Memory B cell (primary cell): ENCODE measurements at regions not wholly inside any gene's neighbourhood (a gene's known extent, or its start where the extent isn't known, plus 50 kb on each side); places are given as distances from the start of the nearest gene placed in this dataset.
"Not testable (repeated sequence)": the region's sequence is repeated elsewhere in the genome, so short reads cannot be mapped to it uniquely, and the experiment has no call there.

Experiments used
- ATAC-seq: fragments of 150-1000 bp; cut with Tn5 transposase; 2 replicates; pipeline ENCODE4 v1.10.0; 2021; ENCODE audit warnings: low read depth, mild to moderate bottlenecking, moderate library complexity
- DNase-seq, 2 donors: peaks; one replicate each; pipeline ENCODE4 v3.0.0; 2022; ENCODE audit warnings: low spot score in 2 of 2
- H3K27ac Mint-ChIP-seq: one replicate; pipeline ENCODE4 v1.8.0; 2022; ENCODE audit warnings: mild to moderate bottlenecking, moderate library complexity, mixed read lengths
- H3K27me3 Mint-ChIP-seq: one replicate; pipeline ENCODE4 v1.8.0; 2022; ENCODE audit warnings: mixed read lengths
- H3K36me3 Mint-ChIP-seq: one replicate; pipeline ENCODE4 v1.8.0; 2022; ENCODE audit warnings: mild to moderate bottlenecking, mixed read lengths
- H3K4me1 Mint-ChIP-seq: one replicate; pipeline ENCODE4 v1.8.0; 2022; ENCODE audit warnings: mixed read lengths
- H3K4me3 Mint-ChIP-seq: one replicate; pipeline ENCODE4 v1.8.0; 2022; ENCODE audit warnings: mild to moderate bottlenecking, moderate library complexity, mixed read lengths
- H3K9me3 Mint-ChIP-seq: one replicate; pipeline ENCODE4 v1.8.0; 2022; ENCODE audit warnings: mixed read lengths

DNA sequence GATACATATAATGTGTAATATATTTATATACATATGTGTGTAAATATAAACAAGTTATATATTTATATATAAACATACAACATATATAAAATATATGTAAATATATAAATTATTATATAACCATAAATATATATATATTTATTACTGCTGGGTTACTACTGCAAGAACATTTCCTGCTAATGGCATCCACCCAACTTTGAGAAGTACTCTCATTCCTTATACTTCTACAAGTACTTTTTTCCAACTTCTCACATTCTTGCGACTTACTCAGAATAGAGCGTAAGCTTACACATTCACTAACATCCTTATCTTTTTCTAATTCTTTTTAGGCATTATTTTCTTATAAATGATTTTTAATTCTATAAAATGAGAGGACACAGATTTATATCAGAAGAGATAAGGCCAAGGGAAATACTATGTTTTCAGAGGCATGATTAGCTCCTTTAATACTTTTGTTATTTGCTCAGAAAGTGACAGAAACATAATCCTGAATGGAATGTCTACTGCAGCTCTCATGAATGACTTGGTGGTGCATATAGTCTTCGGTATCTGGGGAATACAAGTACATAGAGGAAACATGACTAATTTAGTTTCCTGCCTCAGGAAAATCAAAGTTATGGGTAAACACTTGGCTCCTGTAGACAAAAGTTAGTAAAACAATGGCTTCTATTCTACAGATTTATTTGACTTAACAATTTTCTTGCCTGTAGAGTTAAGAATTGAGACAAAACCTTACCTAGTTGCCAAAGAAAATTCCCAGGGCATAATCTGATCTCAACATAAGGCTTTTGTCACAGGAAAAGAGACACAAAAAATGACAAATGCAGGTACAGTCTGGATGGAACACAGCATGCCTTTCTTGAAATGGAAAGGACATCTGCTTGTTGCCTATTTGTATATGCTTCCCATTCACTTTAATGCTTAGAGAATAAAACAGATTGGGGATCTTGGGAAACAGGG is 453.9 kb downstream of the SQOR start:
- no peaks in the 10 kb centered on the region for H3K36me3 Mint-ChIP-seq
- DNase-seq (no peak), ATAC-seq (no peak)
- H3K27me3 Mint-ChIP-seq, result no peaks in the 10 kb centered on the region
- H3K9me3 Mint-ChIP-seq, result peaks cover 3% of the 10 kb centered on the region
- no peak overlapping the region for H3K27ac Mint-ChIP-seq
- H3K4me1 Mint-ChIP-seq, result no peaks in the 10 kb centered on the region
- H3K4me3 Mint-ChIP-seq, result no peak overlapping the region

GRCh38 chr15:46089467-46089935 is 454.7 kb downstream of the SQOR start:
- no peak overlapping the region for H3K27ac Mint-ChIP-seq
- no peaks in the 10 kb centered on the region for H3K36me3 Mint-ChIP-seq
- H3K4me1 Mint-ChIP-seq, result no peaks in the 10 kb centered on the region
- no peaks in the 10 kb centered on the region for H3K27me3 Mint-ChIP-seq
- no peak for ATAC-seq
- no peak for DNase-seq
- H3K4me3 Mint-ChIP-seq, result no peak overlapping the region
- peaks cover 3% of the 10 kb centered on the region for H3K9me3 Mint-ChIP-seq

- H3K4me1 Mint-ChIP-seq, result no peaks in the 10 kb centered on the region
- no peaks in the 10 kb centered on the region for H3K27me3 Mint-ChIP-seq
- H3K9me3 Mint-ChIP-seq, result peaks cover 3% of the 10 kb centered on the region
- no peaks in the 10 kb centered on the region for H3K36me3 Mint-ChIP-seq
- ATAC-seq, result no peak
- no peak overlapping the region for H3K27ac Mint-ChIP-seq
- H3K4me3 Mint-ChIP-seq, result no peak overlapping the region
- no peak for DNase-seq
Measured at GRCh38 chr15:46091860-46092450, 457.1 kb downstream of the SQOR start.

- not testable (repeated sequence) for H3K4me3 Mint-ChIP-seq, H3K27ac Mint-ChIP-seq, H3K36me3 Mint-ChIP-seq, H3K27me3 Mint-ChIP-seq, H3K9me3 Mint-ChIP-seq, ATAC-seq, H3K4me1 Mint-ChIP-seq, DNase-seq
Measured at GRCh38 chr15:46098006-46098405, 463.2 kb downstream of the SQOR start.

DNA sequence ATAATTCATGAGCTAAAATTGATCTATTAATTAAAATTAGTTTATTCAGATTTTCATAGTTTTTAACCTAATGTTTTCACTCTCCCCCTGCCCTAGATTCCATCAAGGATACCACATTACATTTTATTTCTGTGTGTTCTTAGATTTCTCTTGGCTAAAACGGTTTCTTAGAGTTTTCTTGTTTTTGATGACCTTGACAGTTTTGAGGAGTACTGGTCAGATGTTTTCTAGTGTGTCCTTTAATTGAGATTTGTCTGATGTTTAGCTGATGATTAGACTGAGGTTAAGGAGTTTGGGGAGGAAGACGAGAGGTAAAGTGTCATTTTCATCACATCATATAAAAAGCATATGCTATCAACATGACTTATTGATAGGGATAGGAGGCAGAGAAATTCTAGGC is 475.9 kb downstream of the SQOR start:
- Mint-ChIP-seq H3K4me1 (no peaks in the 10 kb centered on the region), H3K4me3 (no peak overlapping the region), H3K9me3 (peaks cover 2% of the 10 kb centered on the region), H3K36me3 (no peaks in the 10 kb centered on the region), H3K27ac (no peak overlapping the region), H3K27me3 (no peaks in the 10 kb centered on the region)
- no peak for ATAC-seq
- DNase-seq, result no peak

- peaks cover 2% of the 10 kb centered on the region for H3K9me3 Mint-ChIP-seq
- no peaks in the 10 kb centered on the region for H3K36me3 Mint-ChIP-seq
- H3K4me1 Mint-ChIP-seq, result no peaks in the 10 kb centered on the region
- no peak overlapping the region for H3K4me3 Mint-ChIP-seq
- no peak overlapping the region for H3K27ac Mint-ChIP-seq
- no peak for DNase-seq
- no peaks in the 10 kb centered on the region for H3K27me3 Mint-ChIP-seq
- no peak for ATAC-seq
Measured at GRCh38 chr15:46111730-46112129, 476.9 kb downstream of the SQOR start.

DNA sequence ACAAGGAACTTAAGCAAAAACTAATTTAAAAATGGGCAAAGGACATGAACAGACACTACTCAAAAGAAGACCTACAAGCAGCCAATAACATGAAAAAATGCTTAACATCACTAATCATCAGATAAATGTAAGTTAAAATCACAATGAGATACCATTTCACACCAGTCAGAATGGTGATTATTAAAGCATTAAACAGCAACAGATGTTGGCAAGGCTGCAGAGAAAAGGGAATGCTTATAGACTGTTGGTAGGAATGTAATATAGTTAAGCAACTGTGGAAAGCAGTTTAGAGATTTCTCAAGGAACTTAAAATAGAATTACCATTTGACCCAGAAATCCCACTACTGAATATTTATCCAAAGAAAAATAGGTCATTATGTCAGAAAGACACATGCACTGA is 482.2 kb downstream of the SQOR start:
- no peak for ATAC-seq
- no peak for DNase-seq
- Mint-ChIP-seq H3K9me3 (no peaks in the 10 kb centered on the region), H3K4me1 (no peaks in the 10 kb centered on the region), H3K36me3 (no peaks in the 10 kb centered on the region), H3K27me3 (no peaks in the 10 kb centered on the region), H3K27ac (no peak overlapping the region), H3K4me3 (no peak overlapping the region)

GRCh38 chr15:46120713-46121112 is 485.9 kb downstream of the SQOR start:
- DNase-seq, result no peak
- ATAC-seq, result no peak
- no peaks in the 10 kb centered on the region for H3K4me1 Mint-ChIP-seq
- no peaks in the 10 kb centered on the region for H3K36me3 Mint-ChIP-seq
- peaks cover 4% of the 10 kb centered on the region for H3K9me3 Mint-ChIP-seq
- no peak overlapping the region for H3K27ac Mint-ChIP-seq
- no peak overlapping the region for H3K4me3 Mint-ChIP-seq
- no peaks in the 10 kb centered on the region for H3K27me3 Mint-ChIP-seq

DNA sequence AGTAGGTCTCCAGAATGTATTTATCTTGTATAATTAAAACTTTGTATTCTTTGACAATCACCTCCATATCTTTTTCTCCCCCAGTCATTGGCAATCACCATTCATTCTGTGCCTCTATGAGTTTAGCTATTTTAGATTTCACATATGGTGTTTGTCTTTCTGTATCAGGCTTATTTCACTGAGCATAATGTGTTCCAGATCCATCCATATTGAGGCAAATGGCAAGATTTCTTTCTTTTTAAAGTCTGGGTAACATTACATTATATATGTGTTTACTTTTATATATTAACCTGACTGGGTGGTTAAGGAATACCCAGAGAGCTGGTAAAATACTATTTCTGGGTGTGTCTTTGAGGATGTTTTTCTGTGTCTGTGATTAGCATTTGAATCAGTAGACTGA is 486.6 kb downstream of the SQOR start:
- Mint-ChIP-seq H3K36me3 (no peaks in the 10 kb centered on the region), H3K4me1 (no peaks in the 10 kb centered on the region), H3K9me3 (peaks cover 4% of the 10 kb centered on the region), H3K27ac (no peak overlapping the region), H3K27me3 (no peaks in the 10 kb centered on the region), H3K4me3 (no peak overlapping the region)
- DNase-seq, result no peak
- ATAC-seq, result no peak

- DNase-seq (no peak), ATAC-seq (no peak)
- Mint-ChIP-seq H3K36me3 (no peaks in the 10 kb centered on the region), H3K27ac (no peak overlapping the region), H3K9me3 (peaks cover 10% of the 10 kb centered on the region), H3K4me1 (no peaks in the 10 kb centered on the region), H3K27me3 (no peaks in the 10 kb centered on the region), H3K4me3 (no peak overlapping the region)
Measured at GRCh38 chr15:46126581-46126980, 491.8 kb downstream of the SQOR start.

DNA sequence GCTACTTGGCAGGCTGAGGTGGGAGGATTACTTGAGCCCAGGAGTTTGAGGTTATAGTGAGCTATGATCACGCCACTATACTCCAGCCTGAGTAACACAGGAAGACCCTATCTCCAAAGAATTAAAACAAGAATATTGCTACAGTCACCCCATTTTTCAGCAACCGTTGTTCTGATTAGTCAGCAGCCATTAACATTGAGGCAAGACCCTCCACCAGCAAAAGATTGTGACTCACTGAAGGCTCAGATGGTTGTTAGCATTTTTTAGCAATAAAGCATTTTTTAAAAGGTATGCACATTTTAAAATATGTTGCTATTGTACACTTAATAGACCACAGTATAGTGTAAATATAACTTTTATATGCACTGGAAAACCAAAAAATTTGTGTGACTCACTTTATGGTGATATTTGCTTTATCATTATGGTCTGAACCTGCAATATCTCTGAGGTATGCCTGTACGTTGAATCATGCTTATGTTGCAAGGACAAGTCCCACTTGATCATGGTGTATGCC is 492.6 kb downstream of the SQOR start:
- Mint-ChIP-seq H3K36me3 (no peaks in the 10 kb centered on the region), H3K4me3 (no peak overlapping the region), H3K4me1 (no peaks in the 10 kb centered on the region), H3K27ac (no peak overlapping the region), H3K27me3 (no peaks in the 10 kb centered on the region), H3K9me3 (peaks cover 14% of the 10 kb centered on the region)
- ATAC-seq, result no peak
- no peak for DNase-seq

DNA sequence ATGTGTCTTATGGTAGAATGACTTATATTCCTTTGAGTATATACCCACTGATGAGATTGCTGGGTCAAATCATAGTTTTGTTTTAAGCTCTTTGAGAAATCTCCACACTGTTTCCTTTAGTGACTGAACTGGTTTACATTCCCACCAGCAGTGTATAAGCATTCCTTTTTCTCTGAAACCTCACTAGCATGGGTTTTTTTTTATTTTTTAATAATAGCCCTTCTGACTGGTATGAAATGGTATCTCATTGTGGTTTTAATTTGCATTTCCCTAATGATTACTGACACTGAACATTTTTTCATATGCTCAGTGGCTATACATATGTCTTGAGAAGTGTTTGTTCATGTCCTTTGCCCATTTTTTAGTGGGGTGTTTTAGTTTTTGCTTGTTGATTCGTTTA is 494.3 kb downstream of the SQOR start:
- no peaks in the 10 kb centered on the region for H3K4me1 Mint-ChIP-seq
- no peak overlapping the region for H3K4me3 Mint-ChIP-seq
- DNase-seq (no peak), ATAC-seq (no peak)
- no peaks in the 10 kb centered on the region for H3K36me3 Mint-ChIP-seq
- no peak overlapping the region for H3K27ac Mint-ChIP-seq
- no peaks in the 10 kb centered on the region for H3K27me3 Mint-ChIP-seq
- H3K9me3 Mint-ChIP-seq, result peaks cover 10% of the 10 kb centered on the region

GRCh38 chr15:46131876-46132275 is 497.0 kb downstream of the SQOR start:
- Mint-ChIP-seq H3K27ac (no peak overlapping the region), H3K36me3 (no peaks in the 10 kb centered on the region), H3K4me3 (no peak overlapping the region), H3K27me3 (no peaks in the 10 kb centered on the region), H3K4me1 (no peaks in the 10 kb centered on the region), H3K9me3 (peaks cover 16% of the 10 kb centered on the region)
- DNase-seq (no peak), ATAC-seq (no peak)

DNA sequence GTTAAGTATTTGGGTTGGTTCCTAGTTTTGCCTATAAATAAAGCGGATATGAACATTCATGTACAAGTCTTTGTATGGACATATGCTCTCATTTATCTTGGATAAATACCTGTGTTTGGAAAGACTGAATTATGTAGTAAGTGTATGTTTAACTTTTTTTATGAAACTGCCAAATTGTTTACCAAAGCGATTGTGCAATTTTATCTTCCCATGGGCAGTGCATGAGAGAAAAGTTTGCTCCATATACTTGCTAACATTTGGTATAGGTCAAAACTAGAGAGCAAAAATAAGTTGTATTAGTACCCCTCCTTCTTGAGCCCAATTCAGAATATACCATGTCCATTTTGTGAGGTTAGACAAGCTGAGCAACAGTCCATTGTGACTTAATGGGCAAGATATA is 502.6 kb downstream of the SQOR start:
- no peaks in the 10 kb centered on the region for H3K36me3 Mint-ChIP-seq
- no peak for ATAC-seq
- DNase-seq, result no peak
- H3K9me3 Mint-ChIP-seq, result peaks cover 5% of the 10 kb centered on the region
- H3K27ac Mint-ChIP-seq, result no peak overlapping the region
- H3K27me3 Mint-ChIP-seq, result no peaks in the 10 kb centered on the region
- H3K4me1 Mint-ChIP-seq, result no peaks in the 10 kb centered on the region
- H3K4me3 Mint-ChIP-seq, result no peak overlapping the region
